HG03097 (cell line): ENCODE measurements at regions not wholly inside any gene's neighbourhood (a gene's known extent, or its start where the extent isn't known, plus 50 kb on each side); places are given as distances from the start of the nearest gene placed in this dataset.
"Not testable (repeated sequence)": the region's sequence is repeated elsewhere in the genome, so short reads cannot be mapped to it uniquely, and the experiment has no call there.

Experiments
- ATAC-seq: cut with Tn5 transposase; IDR thresholded peaks from one replicate; pipeline ENCODE4 v1.9.1; 2021; ENCODE audit not compliant: unreplicated experiment, low FRiP score

GRCh38 chr1:206358771-206359170, 111.5 kb upstream of the IKBKE start:
- ATAC-seq: not testable (repeated sequence)

GRCh38 chr1:206359377-206359776, 110.9 kb upstream of the IKBKE start:
- ATAC-seq: not testable (repeated sequence)

DNA sequence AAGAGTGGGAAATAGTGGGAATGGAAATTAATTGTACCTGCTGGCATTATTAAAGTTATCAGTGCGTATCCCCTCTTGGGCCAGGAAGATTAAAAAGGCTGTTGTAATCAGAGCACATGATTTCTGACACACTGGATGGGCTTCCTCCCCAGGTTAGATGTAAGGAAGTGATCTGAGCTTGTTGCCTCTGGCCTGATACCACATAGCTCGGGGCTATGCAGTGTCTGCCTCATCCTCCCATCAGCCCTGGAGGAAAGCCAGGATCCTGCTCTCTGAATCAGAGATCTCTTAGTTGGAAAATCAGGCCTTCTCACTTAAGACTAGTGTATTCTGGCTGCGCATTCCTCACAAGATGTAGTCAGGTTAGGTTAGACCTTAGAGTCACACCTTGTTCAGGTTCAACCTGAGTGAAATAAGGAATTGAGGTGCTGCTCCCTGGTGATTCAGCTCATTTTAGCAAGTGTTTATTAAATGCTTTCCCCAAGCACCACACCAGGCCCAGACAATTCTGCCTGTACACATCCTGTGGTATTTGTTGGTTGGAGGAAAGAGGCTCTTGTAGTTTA, 108.2 kb upstream of the IKBKE start:
- not testable (repeated sequence) for ATAC-seq

GRCh38 chr1:206362994-206363393, 107.3 kb upstream of the IKBKE start:
- ATAC-seq: not testable (repeated sequence)

- not testable (repeated sequence) for ATAC-seq
Measured at GRCh38 chr1:206365271-206365670, 105.0 kb upstream of the IKBKE start.

GRCh38 chr1:206366131-206366530, 104.1 kb upstream of the IKBKE start:
- ATAC-seq: not testable (repeated sequence)

GRCh38 chr1:206366772-206367171, 103.5 kb upstream of the IKBKE start:
- not testable (repeated sequence) for ATAC-seq

DNA sequence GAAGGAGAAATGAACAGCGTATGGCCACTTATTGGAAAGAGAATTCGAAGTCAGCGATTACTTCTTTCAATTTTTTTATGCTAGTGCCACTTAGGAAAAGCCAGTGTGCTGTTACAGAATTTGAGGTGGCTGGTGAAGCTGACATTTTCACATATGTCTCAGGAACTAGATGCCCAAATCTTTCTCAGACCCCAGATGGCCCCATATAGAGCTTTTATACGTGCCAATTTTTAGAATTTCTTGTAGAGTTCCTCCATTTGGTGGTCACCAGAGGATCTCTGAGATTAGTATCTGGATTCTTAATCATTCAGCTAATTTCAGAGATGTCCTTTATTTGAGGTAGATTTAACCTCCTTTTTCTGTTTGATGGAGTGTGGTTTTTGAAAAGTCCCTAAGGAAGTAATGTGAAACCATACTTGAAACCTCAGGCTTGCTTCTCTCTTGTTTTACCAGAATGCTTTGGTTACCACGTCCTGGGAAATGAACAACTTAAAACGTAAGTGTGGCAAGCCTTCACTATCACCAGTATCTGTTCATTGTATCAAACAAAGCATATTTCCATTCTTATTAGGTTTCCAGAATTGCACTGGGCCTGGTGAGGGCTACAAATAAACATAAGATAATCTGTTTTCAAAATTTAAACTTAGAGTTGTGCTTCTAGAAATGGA, 102.2 kb upstream of the IKBKE start:
- not testable (repeated sequence) for ATAC-seq

GRCh38 chr1:206374725-206375124, 95.6 kb upstream of the IKBKE start:
- not testable (repeated sequence) for ATAC-seq

- not testable (repeated sequence) for ATAC-seq
Measured at GRCh38 chr1:206375552-206375951, 94.7 kb upstream of the IKBKE start.

DNA sequence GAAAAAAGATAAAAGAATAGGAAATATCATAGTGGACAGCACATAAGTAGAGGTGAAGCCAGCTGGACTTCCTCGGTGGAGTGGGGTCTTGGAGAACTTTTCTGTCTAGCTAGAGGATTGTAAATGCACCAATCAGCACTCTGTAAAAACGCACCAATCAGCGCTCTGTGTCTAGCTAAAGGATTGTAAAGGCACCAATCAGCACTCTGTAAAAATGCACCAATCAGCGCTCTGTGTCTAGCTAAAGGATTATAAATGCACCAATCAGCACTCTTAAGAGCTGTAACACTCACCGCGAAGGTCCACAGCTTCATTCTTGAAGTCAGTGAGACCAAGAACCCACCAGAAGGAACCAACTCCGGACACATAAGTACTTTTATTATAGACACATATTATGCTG, 91.8 kb upstream of the IKBKE start:
- not testable (repeated sequence) for ATAC-seq

DNA sequence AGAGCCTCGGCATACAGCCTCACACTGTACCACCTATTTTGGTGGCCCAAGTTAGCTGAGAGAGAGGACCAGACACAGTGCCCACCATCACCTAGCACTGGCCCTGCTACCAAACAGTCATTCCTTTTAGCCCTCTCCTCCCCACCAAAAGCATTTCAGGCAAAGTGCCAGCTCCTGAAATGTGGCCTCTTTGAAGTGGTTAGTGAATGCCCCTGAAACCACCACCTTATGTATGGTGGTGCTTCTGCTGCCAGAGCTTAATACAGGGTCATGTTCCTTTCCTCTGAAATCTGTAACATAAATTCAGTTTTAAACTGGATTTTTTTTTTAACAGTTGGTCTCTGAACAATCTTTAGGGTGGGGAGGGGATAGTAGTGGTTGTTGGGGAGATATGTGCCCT, 91.0 kb upstream of the IKBKE start:
- not testable (repeated sequence) for ATAC-seq

DNA sequence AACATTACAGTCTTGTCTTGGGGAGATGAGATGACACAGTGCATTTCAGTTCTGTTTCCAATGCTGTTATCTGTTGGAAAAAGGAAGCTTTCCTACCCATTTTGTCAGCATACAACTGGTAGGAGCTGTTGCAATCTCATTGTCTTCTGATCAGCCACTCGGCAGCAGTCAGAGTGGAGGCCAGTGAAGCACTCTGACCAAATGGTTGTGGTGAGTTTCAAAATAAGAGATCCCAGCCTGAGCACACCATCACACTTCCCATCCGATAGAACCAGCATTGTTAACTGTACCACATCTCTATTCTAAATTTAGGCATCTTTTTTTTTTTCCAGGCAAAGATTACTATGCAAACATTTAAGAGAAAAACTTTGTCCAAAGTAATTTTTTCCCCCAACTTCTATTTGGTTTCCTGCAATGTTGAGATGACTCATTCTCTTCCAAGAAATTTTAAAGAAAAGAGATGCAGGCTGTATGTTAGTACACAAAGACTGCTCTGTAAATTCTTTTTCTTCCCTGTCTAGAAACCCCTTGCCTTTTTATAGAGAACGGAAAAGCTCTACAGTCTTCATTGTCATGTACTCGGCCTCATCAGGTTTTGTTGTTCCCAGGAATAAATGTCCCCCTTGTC, 90.0 kb upstream of the IKBKE start:
- ATAC-seq: not testable (repeated sequence)

DNA sequence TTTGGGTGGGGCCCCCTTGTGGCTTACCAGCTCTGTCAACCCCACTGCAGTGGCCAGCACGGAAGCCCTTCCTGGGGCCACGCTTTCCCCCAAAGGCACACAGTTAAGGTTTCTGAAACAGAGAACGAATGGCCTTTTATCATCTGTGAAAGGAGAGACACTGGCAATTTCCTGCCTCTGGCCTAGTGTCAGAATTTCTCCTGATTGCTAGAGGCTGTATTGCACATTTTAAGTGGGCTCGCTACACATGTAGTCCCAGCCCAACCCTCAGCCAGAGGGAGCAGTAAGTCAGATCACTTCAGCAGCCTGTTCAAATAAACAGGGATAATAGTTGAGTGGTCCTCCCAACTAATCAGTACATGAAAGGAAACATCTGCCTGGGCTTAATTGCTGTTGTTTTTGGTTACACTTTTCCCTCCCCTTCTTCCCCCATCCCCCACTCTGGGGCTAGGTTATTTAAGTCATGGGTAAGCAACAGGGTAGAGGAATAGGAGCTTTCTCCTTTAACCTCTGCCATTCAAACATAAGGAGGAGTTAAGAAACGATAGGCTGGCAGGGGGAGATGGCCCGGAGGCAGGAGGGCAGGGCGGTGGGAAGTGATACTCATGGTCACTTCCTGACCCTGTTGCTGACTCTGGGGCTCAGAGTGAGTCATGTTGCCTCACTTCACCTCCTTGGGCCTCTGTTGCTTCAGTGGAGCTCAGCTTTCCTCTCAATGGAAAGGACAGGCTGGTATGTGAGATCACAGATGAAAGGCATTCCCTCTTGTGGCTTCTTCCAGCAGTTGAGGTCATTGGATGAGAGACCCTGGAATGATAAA, 89.3 kb upstream of the IKBKE start:
- ATAC-seq: not testable (repeated sequence)

DNA sequence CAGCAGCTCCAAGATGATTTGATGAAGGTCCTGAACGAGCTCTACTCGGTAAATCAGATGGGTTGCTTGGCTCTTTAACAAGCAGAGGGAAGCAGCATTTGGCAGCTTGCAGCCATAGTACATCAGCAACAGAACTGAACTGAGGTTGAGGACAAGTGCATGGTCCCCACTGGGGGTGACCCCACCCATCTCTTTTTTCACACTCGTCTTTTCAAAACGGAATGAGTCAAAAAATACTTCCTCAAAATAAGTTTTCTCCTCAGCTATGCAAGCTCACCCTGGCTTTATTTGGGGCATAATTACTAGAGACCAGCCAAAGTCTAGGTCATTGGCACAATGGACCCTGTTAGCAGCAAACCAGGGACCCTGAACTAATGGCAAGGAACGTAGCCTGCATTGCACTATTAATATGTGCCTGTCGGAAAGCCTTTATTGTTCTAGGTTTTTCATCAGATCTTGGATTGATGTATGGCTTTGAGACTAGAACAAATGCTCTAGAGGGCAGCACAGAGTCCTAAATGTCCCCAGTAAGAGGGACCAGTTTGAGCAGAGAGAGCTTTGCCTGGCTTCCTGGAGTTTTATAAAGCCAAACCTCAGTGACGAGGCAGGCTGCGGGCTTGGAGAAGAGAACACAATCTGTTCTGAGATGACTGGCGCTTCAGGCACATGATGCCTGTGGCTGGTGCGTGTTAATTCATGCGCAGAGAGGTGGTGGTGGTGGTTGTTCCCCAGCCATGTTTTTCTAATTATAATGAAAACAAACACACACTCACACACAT, 86.1 kb upstream of the IKBKE start:
- ATAC-seq: not testable (repeated sequence)

DNA sequence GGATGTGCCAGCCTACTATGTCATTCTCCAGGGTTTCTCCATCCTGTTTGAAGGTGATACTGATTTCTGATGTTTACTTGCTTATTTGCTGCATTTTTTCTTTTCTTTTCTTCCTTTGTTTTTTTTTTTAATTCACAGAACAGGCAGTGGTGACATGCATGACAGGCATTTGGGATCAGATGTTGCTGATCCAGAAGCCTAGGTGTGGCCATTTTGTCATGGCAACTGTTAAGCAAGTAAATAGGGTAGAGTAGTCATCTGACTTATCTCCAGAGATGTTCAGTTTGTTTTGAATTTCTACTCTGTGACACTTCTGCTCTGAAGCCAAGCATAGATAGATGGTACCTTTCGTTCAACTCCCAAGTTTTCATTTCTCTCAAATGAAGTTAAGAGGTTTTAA, 85.4 kb upstream of the IKBKE start:
- ATAC-seq: not testable (repeated sequence)

- not testable (repeated sequence) for ATAC-seq
Measured at GRCh38 chr1:206387631-206388030, 82.6 kb upstream of the IKBKE start.

DNA sequence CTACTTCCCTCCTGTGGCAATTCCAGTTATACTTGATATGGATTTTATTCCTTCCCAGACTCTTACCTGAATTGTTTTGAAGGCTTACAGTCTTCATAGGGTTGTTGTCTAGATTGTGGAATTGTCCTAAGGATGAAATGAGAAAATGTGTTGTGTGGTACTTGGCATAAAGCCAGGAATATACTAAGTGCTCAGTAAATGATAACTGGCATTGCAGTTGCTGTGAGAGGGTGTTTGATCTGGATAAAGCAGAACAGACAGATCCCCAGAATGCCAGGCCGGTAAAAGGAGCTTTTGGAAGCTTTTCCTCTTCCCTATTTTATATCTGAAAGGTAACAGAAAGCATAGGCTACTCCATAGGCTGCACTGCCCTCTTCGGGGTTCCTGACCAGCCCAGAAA, 78.4 kb upstream of the IKBKE start:
- ATAC-seq: not testable (repeated sequence)

DNA sequence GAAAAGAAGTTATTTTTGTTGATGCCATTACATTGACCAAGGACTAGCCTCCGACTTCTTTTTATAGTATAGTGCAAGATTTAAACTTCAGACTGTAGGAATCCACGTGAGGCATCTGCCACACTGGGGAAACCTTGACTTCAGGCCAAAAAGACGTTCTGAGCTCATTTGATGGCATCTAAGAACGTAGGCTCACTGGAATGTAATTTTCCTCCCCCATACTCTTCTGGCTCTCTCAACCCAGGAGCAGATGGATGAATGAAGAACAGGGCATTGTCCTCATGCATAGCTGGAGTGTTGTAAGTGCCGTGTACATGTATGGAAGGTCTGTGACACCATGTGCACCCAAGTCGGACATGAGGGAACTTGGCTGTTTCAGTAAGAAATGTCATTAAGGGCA, 72.8 kb upstream of the IKBKE start:
- ATAC-seq: not testable (repeated sequence)

GRCh38 chr1:206398261-206398660, 72.0 kb upstream of the IKBKE start:
- not testable (repeated sequence) for ATAC-seq
